B cell (primary cell): ENCODE measurements at regions not wholly inside any gene's neighbourhood (a gene's known extent, or its start where the extent isn't known, plus 50 kb on each side); places are given as distances from the start of the nearest gene placed in this dataset.

ENCODE experiments used
- ATAC-seq: fragments of 200-7000 bp; cut with Tn5 transposase; one replicate; pipeline ENCODE4 v1.10.0; 2021; ENCODE audit warnings: low read depth, mild to moderate bottlenecking, moderate number of reproducible peaks, moderate library complexity
- CTCF ChIA-PET: fragments of 350-600 bp; sonication (Branson Sonifier 250); formaldehyde crosslinking; loops from one replicate; lab custom pipeline; 2021; ENCODE audit warnings: antibody characterized with exemption, inconsistent platforms; lab: Charles Lee
- POLR2A ChIA-PET: fragments of 350-600 bp; sonication (Branson Sonifier 250); formaldehyde crosslinking; loops from one replicate; lab custom pipeline; 2021; ENCODE audit warnings: antibody characterized with exemption; lab: Charles Lee
- DNase-seq: peaks from one replicate; pipeline ENCODE4 v3.0.0; 2013
- H2AFZ ChIP-seq: 2 replicates; pipeline ENCODE4 v1.6.1; 2012; ENCODE audit warnings: mild to moderate bottlenecking, low read depth, low read length; ENCODE audit not compliant: insufficient read depth, poor library complexity, severe bottlenecking
- H3K27ac ChIP-seq, 2 donors: 1 replicate in 1 of 2; 2 replicates in 1 of 2; pipeline ENCODE4 v1.5.1; 2012 to 2013; ENCODE audit warnings: low read length in 2 of 2, mild to moderate bottlenecking in 2 of 2, moderate library complexity in 1 of 2
- H3K27me3 ChIP-seq, 4 experiments: fragments of 200-600 bp in 1 of 4; sonication (generic) in 1 of 4; replicated peaks in 1 of 4; 1 replicate in 2 of 4; 2 replicates in 2 of 4; pipeline versions ENCODE4 v1.6.1 to v1.7.0; 2013 to 2016; ENCODE audit warnings: low read length in 3 of 4, mild to moderate bottlenecking in 2 of 4, mixed read lengths in 1 of 4, moderate library complexity in 1 of 4; ENCODE audit not compliant: insufficient read depth in 4 of 4, control insufficient read depth in 3 of 4; ENCODE audit errors: control extremely low read depth in 1 of 4
- H3K36me3 ChIP-seq, 2 experiments: replicated peaks in 1 of 2; 1 replicate in 1 of 2; 2 replicates in 1 of 2; pipeline versions ENCODE4 v1.6.1 to v1.7.1; 2013; ENCODE audit warnings: low read length in 1 of 2; ENCODE audit not compliant: insufficient read depth in 2 of 2, control insufficient read depth in 1 of 2; ENCODE audit errors: control extremely low read depth in 1 of 2, extremely low read depth in 1 of 2
- H3K4me1 ChIP-seq, 2 donors: fragments of 200-600 bp in 1 of 2; sonication (generic) in 1 of 2; 1 replicate in 1 of 2; 2 replicates in 1 of 2; pipeline versions ENCODE4 v1.5.1 to v1.6.1; 2013 to 2017; ENCODE audit warnings: low read length in 2 of 2; ENCODE audit not compliant: control insufficient read depth in 2 of 2, insufficient read depth in 2 of 2
- H3K4me2 ChIP-seq: replicated peaks from 2 replicates; pipeline ENCODE3; 2012; ENCODE audit warnings: mild to moderate bottlenecking, low read depth, low read length; ENCODE audit not compliant: poor library complexity, severe bottlenecking
- H3K4me3 ChIP-seq, 5 experiments: fragments of 200-600 bp in 1 of 5; sonication (generic) in 1 of 5; 1 replicate in 3 of 5; 2 replicates in 2 of 5; pipeline versions ENCODE4 v1.5.1 to v1.7.0; 2011 to 2016; ENCODE audit warnings: low read length in 4 of 5, mild to moderate bottlenecking in 4 of 5, low read depth in 2 of 5, control low read depth in 1 of 5, moderate library complexity in 1 of 5; ENCODE audit not compliant: insufficient read depth in 1 of 5; ENCODE audit errors: control extremely low read depth in 1 of 5, extremely low read depth in 1 of 5
- H3K79me2 ChIP-seq: fragments of 200-600 bp; sonication (generic); one replicate; pipeline ENCODE4 v1.6.0; 2016; ENCODE audit warnings: low read length; ENCODE audit not compliant: control insufficient read depth, insufficient read depth
- H3K9ac ChIP-seq: fragments of 200-600 bp; sonication (generic); 2 replicates; pipeline ENCODE4 v1.6.1; 2017; ENCODE audit warnings: mild to moderate bottlenecking, low read length, moderate library complexity
- H3K9me3 ChIP-seq, 3 donors: one replicate each; pipeline versions ENCODE4 v1.6.1 to v1.7.1; 2013; ENCODE audit warnings: low read length in 2 of 3; ENCODE audit not compliant: control insufficient read depth in 2 of 3, insufficient read depth in 1 of 3; ENCODE audit errors: control extremely low read depth in 1 of 3
- H4K20me1 ChIP-seq: 2 replicates; pipeline ENCODE4 v1.6.0; 2012; ENCODE audit warnings: mild to moderate bottlenecking, low read length; ENCODE audit not compliant: insufficient read depth, control insufficient read depth, poor library complexity, severe bottlenecking
- H3K27ac Mint-ChIP-seq: one replicate; pipeline ENCODE4 v1.8.0; 2021; ENCODE audit warnings: mixed read lengths
- H3K27me3 Mint-ChIP-seq: one replicate; pipeline ENCODE4 v1.8.0; 2021; ENCODE audit warnings: mixed read lengths
- H3K4me1 Mint-ChIP-seq: one replicate; pipeline ENCODE4 v1.8.0; 2021; ENCODE audit warnings: mixed read lengths
- H3K4me3 Mint-ChIP-seq: one replicate; pipeline ENCODE4 v1.8.0; 2021; ENCODE audit warnings: mixed read lengths
- H3K9me3 Mint-ChIP-seq: one replicate; pipeline ENCODE4 v1.8.0; 2022; ENCODE audit warnings: mixed read lengths; ENCODE audit not compliant: insufficient read depth
- CTCF ChIP-seq: fragments of 200-600 bp; IDR thresholded peaks from one replicate; pipeline ENCODE4 v1.8.0; 2022; ENCODE audit warnings: antibody characterized with exemption, mild to moderate bottlenecking
- EZH2 ChIP-seq: IDR thresholded peaks from 2 replicates; pipeline ENCODE4 v1.6.1; 2012; ENCODE audit warnings: borderline replicate concordance, low read depth, mild to moderate bottlenecking, moderate library complexity, low read length; ENCODE audit not compliant: insufficient read depth, poor library complexity, severe bottlenecking
- WGBS: methylation state at CpG from one replicate; pipeline ENCODE4 v1.1.5; 2013; ENCODE audit warnings: missing lambda C conversion rate; ENCODE audit not compliant: insufficient coverage; 5-methylcytosine and 5-hydroxymethylcytosine counted together
- intact Hi-C: fragments of 100-400 bp; cut with micrococcal nuclease; formaldehyde crosslinking; loops from one replicate; pipeline ENCODE4 v1.10.0; 2022

- Histone ChIP-seq H3K27me3 (peaks cover 0 to 2% (median 0%) of the 10 kb centered on the region in 4 experiments), H3K36me3 (no peaks in the 10 kb centered on the region), H3K79me2 (no peaks in the 10 kb centered on the region), H3K27ac (no peak overlapping the region), H2AFZ (no peak overlapping the region), H4K20me1 (no peaks in the 10 kb centered on the region), H3K4me3 (no peak overlapping the region), H3K9me3 (peaks cover 0 to 8% (median 0%) of the 10 kb centered on the region in 3 donors), H3K9ac (no peak overlapping the region), H3K4me1 (no peaks in the 10 kb centered on the region), H3K4me2 (no peak overlapping the region)
- H3K4me1 Mint-ChIP-seq: no peaks in the 10 kb centered on the region
- peaks cover 6% of the 10 kb centered on the region for H3K9me3 Mint-ChIP-seq
- no peaks in the 10 kb centered on the region for H3K27me3 Mint-ChIP-seq
- no peak for TF ChIP-seq CTCF
- no peak for TF ChIP-seq EZH2
- intact Hi-C loops: no loop called here
- H3K27ac Mint-ChIP-seq: no peak overlapping the region
- CTCF ChIA-PET: no interaction called here
- DNase-seq (no peak), ATAC-seq (no peak)
- POLR2A ChIA-PET: no interaction called here
- no peak overlapping the region for H3K4me3 Mint-ChIP-seq
- WGBS: no CpG with 5 or more reads among the region's 2 CpGs
Measured at GRCh38 chr4:138538743-138539142, 296.6 kb upstream of the SLC7A11 start.

- POLR2A ChIA-PET: no interaction called here
- ATAC-seq (no peak), DNase-seq (no peak)
- H3K27me3 ChIP-seq: peaks cover 0 to 2% (median 0%) of the 10 kb centered on the region in 4 experiments
- H3K36me3 ChIP-seq: no peaks in the 10 kb centered on the region
- no peak overlapping the region for H2AFZ ChIP-seq
- intact Hi-C loops: no loop called here
- Mint-ChIP-seq H3K27me3 (no peaks in the 10 kb centered on the region), H3K9me3 (peaks cover 4% of the 10 kb centered on the region), H3K4me1 (no peaks in the 10 kb centered on the region), H3K27ac (no peak overlapping the region), H3K4me3 (no peak overlapping the region)
- no peaks in the 10 kb centered on the region for H3K4me1 ChIP-seq
- H3K4me3 ChIP-seq: no peak overlapping the region
- H4K20me1 ChIP-seq: no peaks in the 10 kb centered on the region
- peaks cover 0 to 8% (median 0%) of the 10 kb centered on the region in 3 donors for H3K9me3 ChIP-seq
- WGBS: no CpG with 5 or more reads among the region's 4 CpGs
- H3K4me2 ChIP-seq: no peak overlapping the region
- CTCF ChIA-PET: no interaction called here
- H3K27ac ChIP-seq: no peak overlapping the region
- TF ChIP-seq CTCF (no peak), EZH2 (no peak)
- no peaks in the 10 kb centered on the region for H3K79me2 ChIP-seq
- no peak overlapping the region for H3K9ac ChIP-seq
Measured at GRCh38 chr4:138537731-138538490, 295.8 kb upstream of the SLC7A11 start.
